ENCODE measurements at regions not wholly inside any gene's neighbourhood (a gene's known extent, or its start where the extent isn't known, plus 50 kb on each side); places are given as distances from the start of the nearest gene placed in this dataset.

- TF ChIP-seq ZNF462 (CRISPR knock-in tag; IDR thresholded peaks at IDR 0.05) = no peak
- TF ChIP-seq JUNB (IDR thresholded peaks at IDR 0.05; ENCODE audit: unreplicated experiment) = no peak
- no peak for TF ChIP-seq ETS1 (IDR thresholded peaks at IDR 0.05)
- TF ChIP-seq CREB1 (CRISPR knock-in tag; IDR thresholded peaks at IDR 0.05; ENCODE audit: low read depth) = no peak
- TF ChIP-seq CTCF (conservative IDR thresholded peaks at IDR 0.05; ENCODE audit: low read depth in 2 of 2) = no peak
- TF ChIP-seq ZNF331 (CRISPR knock-in tag; IDR thresholded peaks at IDR 0.05; ENCODE audit: low read depth) = no peak
- no peak for TF ChIP-seq ZNF114 (CRISPR knock-in tag; IDR thresholded peaks at IDR 0.05)
- TF ChIP-seq REST (IDR thresholded peaks at IDR 0.05; ENCODE audit: unreplicated experiment) = no peak
These were observed 458.3 kb upstream of the CELF4 start (continued) for GRCh38 chr18:38023871-38024270.

Data from GM23338 (cell line).